ENCODE measurements at regions not wholly inside any gene's neighbourhood (a gene's known extent, or its start where the extent isn't known, plus 50 kb on each side); places are given as distances from the start of the nearest gene placed in this dataset.
"Not testable (repeated sequence)": the region's sequence is repeated elsewhere in the genome, so short reads cannot be mapped to it uniquely, and the experiment has no call there.

GRCh38 chr3:11898611-11899325 lies 52.1 kb upstream of the TAMM41 start:
- no peak for DNase-seq

GRCh38 chr3:11899389-11899788 lies 52.7 kb upstream of the TAMM41 start:
- DNase-seq, result not testable (repeated sequence)

GRCh38 chr3:11899826-11900225 lies 53.1 kb upstream of the TAMM41 start:
- no peak for DNase-seq

- DNase-seq, result no peak
These were observed 54.1 kb upstream of the TAMM41 start for GRCh38 chr3:11900824-11901223.

- DNase-seq, result no peak
These were observed 54.7 kb upstream of the TAMM41 start for GRCh38 chr3:11901286-11901875.

- no peak for DNase-seq
These were observed 56.4 kb upstream of the TAMM41 start for GRCh38 chr3:11903047-11903446.

GRCh38 chr3:11903447-11903846 lies 56.8 kb upstream of the TAMM41 start:
- no peak for DNase-seq

- DNase-seq, result no peak
These were observed 57.5 kb upstream of the TAMM41 start for GRCh38 chr3:11904157-11904556.

- DNase-seq, result no peak
These were observed 59.7 kb upstream of the TAMM41 start for GRCh38 chr3:11906407-11906806.

- DNase-seq, result no peak
These were observed 61.3 kb upstream of the TAMM41 start for GRCh38 chr3:11907667-11908660.

GRCh38 chr3:11908981-11909698 lies 62.5 kb upstream of the TAMM41 start:
- DNase-seq, result no peak

- no peak for DNase-seq
These were observed 63.0 kb upstream of the TAMM41 start for GRCh38 chr3:11909726-11910125.

- not testable (repeated sequence) for DNase-seq
These were observed 63.7 kb upstream of the TAMM41 start for GRCh38 chr3:11910216-11910930.

GRCh38 chr3:11910971-11911531 lies 64.4 kb upstream of the TAMM41 start:
- no peak for DNase-seq

- not testable (repeated sequence) for DNase-seq
These were observed 65.2 kb upstream of the TAMM41 start for GRCh38 chr3:11911887-11912286.

GRCh38 chr3:11913316-11913715 lies 66.6 kb upstream of the TAMM41 start:
- no peak for DNase-seq

- no peak for DNase-seq
These were observed 67.4 kb upstream of the TAMM41 start for GRCh38 chr3:11914041-11914440.

- DNase-seq, result no peak
These were observed 68.0 kb upstream of the TAMM41 start for GRCh38 chr3:11914651-11915050.

- DNase-seq, result no peak
These were observed 69.1 kb upstream of the TAMM41 start for GRCh38 chr3:11915621-11916424.

- not testable (repeated sequence) for DNase-seq
These were observed 69.7 kb upstream of the TAMM41 start for GRCh38 chr3:11916425-11916762.

GRCh38 chr3:11917051-11917450 lies 70.4 kb upstream of the TAMM41 start:
- no peak for DNase-seq
